GM23338 (cell line): ENCODE measurements at regions not wholly inside any gene's neighbourhood (a gene's known extent, or its start where the extent isn't known, plus 50 kb on each side); places are given as distances from the start of the nearest gene placed in this dataset.

Experiments used
- ATAC-seq: fragments of 200-7000 bp; cut with Tn5 transposase; 3 replicates; pipeline ENCODE4 v1.9.1; 2020
- DNase-seq: peaks from one replicate; pipeline ENCODE4 v3.0.0-alpha.2; 2015; ENCODE audit warnings: low spot score
- H2AFZ ChIP-seq: fragments of 200-600 bp; sonication (generic); 2 replicates; pipeline ENCODE4 v1.8.0; 2016; ENCODE audit warnings: antibody characterized with exemption, mild to moderate bottlenecking, moderate library complexity
- H3F3A ChIP-seq: fragments of 200-600 bp; sonication (generic); replicated peaks from 2 replicates; pipeline ENCODE4 v1.8.0; 2017; ENCODE audit warnings: antibody characterized with exemption, mixed run types, low read depth
- H3K27ac ChIP-seq: fragments of 200-600 bp; sonication (generic); 2 replicates; pipeline ENCODE4 v1.6.1; 2016; ENCODE audit warnings: low read depth
- H3K27me3 ChIP-seq: fragments of 200-600 bp; sonication (generic); 2 replicates; pipeline ENCODE4 v1.8.0; 2016; ENCODE audit warnings: mild to moderate bottlenecking, mixed run types, moderate library complexity; ENCODE audit not compliant: insufficient read depth
- H3K36me3 ChIP-seq: fragments of 200-600 bp; sonication (generic); 2 replicates; pipeline ENCODE4 v1.8.0; 2016; ENCODE audit warnings: mild to moderate bottlenecking; ENCODE audit not compliant: insufficient read depth
- H3K4me1 ChIP-seq: fragments of 200-600 bp; sonication (generic); 2 replicates; pipeline ENCODE4 v1.8.0; 2016; ENCODE audit warnings: mild to moderate bottlenecking, moderate library complexity; ENCODE audit not compliant: insufficient read depth
- H3K4me2 ChIP-seq: fragments of 200-600 bp; sonication (generic); 2 replicates; pipeline ENCODE4 v1.7.1; 2017; ENCODE audit warnings: mixed run types
- H3K4me3 ChIP-seq: fragments of 200-600 bp; sonication (generic); 2 replicates; pipeline ENCODE4 v1.6.1; 2016; ENCODE audit warnings: mixed run types
- H3K79me2 ChIP-seq: fragments of 200-600 bp; sonication (generic); replicated peaks from 2 replicates; pipeline ENCODE4 v1.8.0; 2017; ENCODE audit warnings: mild to moderate bottlenecking; ENCODE audit not compliant: insufficient read depth
- H3K9me2 ChIP-seq: fragments of 200-600 bp; sonication (generic); 2 replicates; pipeline ENCODE4 v1.8.0; 2017; ENCODE audit not compliant: insufficient read depth
- H4K20me1 ChIP-seq: fragments of 200-600 bp; sonication (generic); replicated peaks from 2 replicates; pipeline ENCODE4 v1.8.0; 2017; ENCODE audit warnings: mild to moderate bottlenecking; ENCODE audit not compliant: insufficient read depth
- H3K27ac Mint-ChIP-seq: 2 replicates; pipeline ENCODE4 v1.8.0; 2020; ENCODE audit warnings: inconsistent platforms, mild to moderate bottlenecking, moderate library complexity, mixed read lengths
- H3K27me3 Mint-ChIP-seq: 3 replicates; pipeline ENCODE4 v1.8.0; 2022; ENCODE audit warnings: low read depth, mild to moderate bottlenecking, moderate library complexity, mixed read lengths, inconsistent platforms; ENCODE audit not compliant: insufficient read depth, poor library complexity
- H3K36me3 Mint-ChIP-seq: 3 replicates; pipeline ENCODE4 v1.8.0; 2021; ENCODE audit warnings: low read depth, mild to moderate bottlenecking, inconsistent platforms, moderate library complexity, mixed read lengths
- H3K4me1 Mint-ChIP-seq: 3 replicates; pipeline ENCODE4 v1.8.0; 2020; ENCODE audit warnings: mild to moderate bottlenecking, inconsistent platforms, mixed read lengths
- H3K4me3 Mint-ChIP-seq: 3 replicates; pipeline ENCODE4 v1.8.0; 2021; ENCODE audit warnings: moderate library complexity, mild to moderate bottlenecking, inconsistent platforms, mixed read lengths
- H3K9me3 Mint-ChIP-seq: 3 replicates; pipeline ENCODE4 v1.8.0; 2020; ENCODE audit warnings: moderate library complexity, mild to moderate bottlenecking, inconsistent platforms, mixed read lengths
- EZH2 ChIP-seq: fragments of 200-600 bp; sonication (generic); IDR thresholded peaks from one replicate; pipeline ENCODE4 v1.8.0; 2017; ENCODE audit warnings: antibody characterized with exemption, mild to moderate bottlenecking, low read depth; ENCODE audit not compliant: unreplicated experiment
- NANOG ChIP-seq: IDR thresholded peaks from 2 replicates; pipeline ENCODE4 v1.6.1; 2016; ENCODE audit warnings: antibody characterized with exemption, borderline replicate concordance
- ZNF114 ChIP-seq: fragments of 250-450 bp; sonication (Bioruptor Pico); IDR thresholded peaks from 2 replicates; pipeline ENCODE4 v1.5.0; 2020; ENCODE audit warnings: mild to moderate bottlenecking, moderate library complexity
- ZNF331 ChIP-seq: fragments of 250-450 bp; sonication (Bioruptor Pico); IDR thresholded peaks from 2 replicates; pipeline ENCODE4 v1.5.0; 2020; ENCODE audit warnings: low read depth, mild to moderate bottlenecking, moderate library complexity
- TF ChIP-seq, protein P1 (sequence below): IDR thresholded peaks from 2 replicates; pipeline ENCODE4 v1.6.1; 2016; ENCODE audit warnings: antibody characterized with exemption
- TF ChIP-seq, protein P2 (sequence below): IDR thresholded peaks from one replicate; pipeline ENCODE4 v1.6.1; 2018; ENCODE audit warnings: antibody characterized with exemption; ENCODE audit not compliant: unreplicated experiment
- TF ChIP-seq, protein P3 (sequence below), 2 experiments: fragments of 200-600 bp in 1 of 2; sonication (generic) in 1 of 2; conservative IDR thresholded peaks; 2 replicates each; pipeline versions ENCODE4 v1.5.1 to v1.6.1; 2016 to 2017; ENCODE audit warnings: antibody characterized with exemption in 2 of 2, low read depth in 2 of 2, mild to moderate bottlenecking in 2 of 2, moderate library complexity in 1 of 2
- TF ChIP-seq, protein P4 (sequence below): fragments of 250-450 bp; sonication (Bioruptor Pico); IDR thresholded peaks from 2 replicates; pipeline ENCODE4 v1.5.0; 2020; ENCODE audit warnings: mild to moderate bottlenecking, moderate library complexity

DNA sequence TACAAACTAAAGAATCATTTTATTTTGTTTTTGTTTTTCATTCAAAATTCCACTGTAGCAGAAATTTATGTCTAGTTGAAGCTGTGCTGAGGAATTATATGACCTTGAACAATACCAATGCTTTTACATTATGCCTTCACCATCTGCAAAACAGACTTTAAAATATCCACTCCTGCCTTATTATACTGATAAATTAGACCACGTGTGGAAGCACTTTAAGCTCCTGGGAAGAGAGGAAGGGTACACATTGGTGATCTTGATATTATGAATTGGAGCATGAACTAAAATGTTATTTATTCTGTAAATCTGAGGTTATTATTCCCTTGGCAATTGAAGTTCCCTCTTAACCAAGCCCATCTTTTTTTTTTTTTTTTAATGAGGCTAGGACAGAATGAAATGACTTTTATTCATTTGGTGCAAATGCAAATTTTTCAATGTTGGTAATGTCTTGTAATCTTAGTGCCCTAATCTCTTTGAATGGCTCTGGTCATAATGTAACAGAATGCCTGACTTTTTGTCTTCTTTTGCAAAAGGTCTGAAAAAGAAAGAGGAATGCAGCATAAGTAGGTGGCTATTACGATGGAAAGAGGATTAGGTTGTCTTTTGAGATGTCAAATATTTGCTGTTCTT, 139.9 kb upstream of the COBL start:
- no peak overlapping the region for H3K4me3 ChIP-seq
- H3K4me1 Mint-ChIP-seq, result peaks cover 34% of the 10 kb centered on the region
- no peak overlapping the region for H3K27ac ChIP-seq
- no peaks in the 10 kb centered on the region for H3K9me3 Mint-ChIP-seq
- peaks cover 17% of the 10 kb centered on the region for H3K4me1 ChIP-seq
- H2AFZ ChIP-seq, result no peak overlapping the region
- peaks cover 9% of the 10 kb centered on the region for H3K27me3 Mint-ChIP-seq
- H3K27ac Mint-ChIP-seq, result no peak overlapping the region
- H3K27me3 ChIP-seq, result no peaks in the 10 kb centered on the region
- DNase-seq (no peak), ATAC-seq (no peak)
- TF ChIP-seq, protein P1, sequence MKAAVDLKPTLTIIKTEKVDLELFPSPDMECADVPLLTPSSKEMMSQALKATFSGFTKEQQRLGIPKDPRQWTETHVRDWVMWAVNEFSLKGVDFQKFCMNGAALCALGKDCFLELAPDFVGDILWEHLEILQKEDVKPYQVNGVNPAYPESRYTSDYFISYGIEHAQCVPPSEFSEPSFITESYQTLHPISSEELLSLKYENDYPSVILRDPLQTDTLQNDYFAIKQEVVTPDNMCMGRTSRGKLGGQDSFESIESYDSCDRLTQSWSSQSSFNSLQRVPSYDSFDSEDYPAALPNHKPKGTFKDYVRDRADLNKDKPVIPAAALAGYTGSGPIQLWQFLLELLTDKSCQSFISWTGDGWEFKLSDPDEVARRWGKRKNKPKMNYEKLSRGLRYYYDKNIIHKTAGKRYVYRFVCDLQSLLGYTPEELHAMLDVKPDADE, result no peak
- TF ChIP-seq ZNF331 (CRISPR knock-in tag) (no peak), ZNF114 (CRISPR knock-in tag) (no peak), EZH2 (no peak), NANOG (no peak)
- TF ChIP-seq, protein P2, sequence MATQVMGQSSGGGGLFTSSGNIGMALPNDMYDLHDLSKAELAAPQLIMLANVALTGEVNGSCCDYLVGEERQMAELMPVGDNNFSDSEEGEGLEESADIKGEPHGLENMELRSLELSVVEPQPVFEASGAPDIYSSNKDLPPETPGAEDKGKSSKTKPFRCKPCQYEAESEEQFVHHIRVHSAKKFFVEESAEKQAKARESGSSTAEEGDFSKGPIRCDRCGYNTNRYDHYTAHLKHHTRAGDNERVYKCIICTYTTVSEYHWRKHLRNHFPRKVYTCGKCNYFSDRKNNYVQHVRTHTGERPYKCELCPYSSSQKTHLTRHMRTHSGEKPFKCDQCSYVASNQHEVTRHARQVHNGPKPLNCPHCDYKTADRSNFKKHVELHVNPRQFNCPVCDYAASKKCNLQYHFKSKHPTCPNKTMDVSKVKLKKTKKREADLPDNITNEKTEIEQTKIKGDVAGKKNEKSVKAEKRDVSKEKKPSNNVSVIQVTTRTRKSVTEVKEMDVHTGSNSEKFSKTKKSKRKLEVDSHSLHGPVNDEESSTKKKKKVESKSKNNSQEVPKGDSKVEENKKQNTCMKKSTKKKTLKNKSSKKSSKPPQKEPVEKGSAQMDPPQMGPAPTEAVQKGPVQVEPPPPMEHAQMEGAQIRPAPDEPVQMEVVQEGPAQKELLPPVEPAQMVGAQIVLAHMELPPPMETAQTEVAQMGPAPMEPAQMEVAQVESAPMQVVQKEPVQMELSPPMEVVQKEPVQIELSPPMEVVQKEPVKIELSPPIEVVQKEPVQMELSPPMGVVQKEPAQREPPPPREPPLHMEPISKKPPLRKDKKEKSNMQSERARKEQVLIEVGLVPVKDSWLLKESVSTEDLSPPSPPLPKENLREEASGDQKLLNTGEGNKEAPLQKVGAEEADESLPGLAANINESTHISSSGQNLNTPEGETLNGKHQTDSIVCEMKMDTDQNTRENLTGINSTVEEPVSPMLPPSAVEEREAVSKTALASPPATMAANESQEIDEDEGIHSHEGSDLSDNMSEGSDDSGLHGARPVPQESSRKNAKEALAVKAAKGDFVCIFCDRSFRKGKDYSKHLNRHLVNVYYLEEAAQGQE, result no peak
- TF ChIP-seq, protein P3, sequence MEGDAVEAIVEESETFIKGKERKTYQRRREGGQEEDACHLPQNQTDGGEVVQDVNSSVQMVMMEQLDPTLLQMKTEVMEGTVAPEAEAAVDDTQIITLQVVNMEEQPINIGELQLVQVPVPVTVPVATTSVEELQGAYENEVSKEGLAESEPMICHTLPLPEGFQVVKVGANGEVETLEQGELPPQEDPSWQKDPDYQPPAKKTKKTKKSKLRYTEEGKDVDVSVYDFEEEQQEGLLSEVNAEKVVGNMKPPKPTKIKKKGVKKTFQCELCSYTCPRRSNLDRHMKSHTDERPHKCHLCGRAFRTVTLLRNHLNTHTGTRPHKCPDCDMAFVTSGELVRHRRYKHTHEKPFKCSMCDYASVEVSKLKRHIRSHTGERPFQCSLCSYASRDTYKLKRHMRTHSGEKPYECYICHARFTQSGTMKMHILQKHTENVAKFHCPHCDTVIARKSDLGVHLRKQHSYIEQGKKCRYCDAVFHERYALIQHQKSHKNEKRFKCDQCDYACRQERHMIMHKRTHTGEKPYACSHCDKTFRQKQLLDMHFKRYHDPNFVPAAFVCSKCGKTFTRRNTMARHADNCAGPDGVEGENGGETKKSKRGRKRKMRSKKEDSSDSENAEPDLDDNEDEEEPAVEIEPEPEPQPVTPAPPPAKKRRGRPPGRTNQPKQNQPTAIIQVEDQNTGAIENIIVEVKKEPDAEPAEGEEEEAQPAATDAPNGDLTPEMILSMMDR (conservative IDR thresholded peaks at IDR 0.05; ENCODE audit: low read depth in 2 of 2), result no peak
- TF ChIP-seq, protein P4, sequence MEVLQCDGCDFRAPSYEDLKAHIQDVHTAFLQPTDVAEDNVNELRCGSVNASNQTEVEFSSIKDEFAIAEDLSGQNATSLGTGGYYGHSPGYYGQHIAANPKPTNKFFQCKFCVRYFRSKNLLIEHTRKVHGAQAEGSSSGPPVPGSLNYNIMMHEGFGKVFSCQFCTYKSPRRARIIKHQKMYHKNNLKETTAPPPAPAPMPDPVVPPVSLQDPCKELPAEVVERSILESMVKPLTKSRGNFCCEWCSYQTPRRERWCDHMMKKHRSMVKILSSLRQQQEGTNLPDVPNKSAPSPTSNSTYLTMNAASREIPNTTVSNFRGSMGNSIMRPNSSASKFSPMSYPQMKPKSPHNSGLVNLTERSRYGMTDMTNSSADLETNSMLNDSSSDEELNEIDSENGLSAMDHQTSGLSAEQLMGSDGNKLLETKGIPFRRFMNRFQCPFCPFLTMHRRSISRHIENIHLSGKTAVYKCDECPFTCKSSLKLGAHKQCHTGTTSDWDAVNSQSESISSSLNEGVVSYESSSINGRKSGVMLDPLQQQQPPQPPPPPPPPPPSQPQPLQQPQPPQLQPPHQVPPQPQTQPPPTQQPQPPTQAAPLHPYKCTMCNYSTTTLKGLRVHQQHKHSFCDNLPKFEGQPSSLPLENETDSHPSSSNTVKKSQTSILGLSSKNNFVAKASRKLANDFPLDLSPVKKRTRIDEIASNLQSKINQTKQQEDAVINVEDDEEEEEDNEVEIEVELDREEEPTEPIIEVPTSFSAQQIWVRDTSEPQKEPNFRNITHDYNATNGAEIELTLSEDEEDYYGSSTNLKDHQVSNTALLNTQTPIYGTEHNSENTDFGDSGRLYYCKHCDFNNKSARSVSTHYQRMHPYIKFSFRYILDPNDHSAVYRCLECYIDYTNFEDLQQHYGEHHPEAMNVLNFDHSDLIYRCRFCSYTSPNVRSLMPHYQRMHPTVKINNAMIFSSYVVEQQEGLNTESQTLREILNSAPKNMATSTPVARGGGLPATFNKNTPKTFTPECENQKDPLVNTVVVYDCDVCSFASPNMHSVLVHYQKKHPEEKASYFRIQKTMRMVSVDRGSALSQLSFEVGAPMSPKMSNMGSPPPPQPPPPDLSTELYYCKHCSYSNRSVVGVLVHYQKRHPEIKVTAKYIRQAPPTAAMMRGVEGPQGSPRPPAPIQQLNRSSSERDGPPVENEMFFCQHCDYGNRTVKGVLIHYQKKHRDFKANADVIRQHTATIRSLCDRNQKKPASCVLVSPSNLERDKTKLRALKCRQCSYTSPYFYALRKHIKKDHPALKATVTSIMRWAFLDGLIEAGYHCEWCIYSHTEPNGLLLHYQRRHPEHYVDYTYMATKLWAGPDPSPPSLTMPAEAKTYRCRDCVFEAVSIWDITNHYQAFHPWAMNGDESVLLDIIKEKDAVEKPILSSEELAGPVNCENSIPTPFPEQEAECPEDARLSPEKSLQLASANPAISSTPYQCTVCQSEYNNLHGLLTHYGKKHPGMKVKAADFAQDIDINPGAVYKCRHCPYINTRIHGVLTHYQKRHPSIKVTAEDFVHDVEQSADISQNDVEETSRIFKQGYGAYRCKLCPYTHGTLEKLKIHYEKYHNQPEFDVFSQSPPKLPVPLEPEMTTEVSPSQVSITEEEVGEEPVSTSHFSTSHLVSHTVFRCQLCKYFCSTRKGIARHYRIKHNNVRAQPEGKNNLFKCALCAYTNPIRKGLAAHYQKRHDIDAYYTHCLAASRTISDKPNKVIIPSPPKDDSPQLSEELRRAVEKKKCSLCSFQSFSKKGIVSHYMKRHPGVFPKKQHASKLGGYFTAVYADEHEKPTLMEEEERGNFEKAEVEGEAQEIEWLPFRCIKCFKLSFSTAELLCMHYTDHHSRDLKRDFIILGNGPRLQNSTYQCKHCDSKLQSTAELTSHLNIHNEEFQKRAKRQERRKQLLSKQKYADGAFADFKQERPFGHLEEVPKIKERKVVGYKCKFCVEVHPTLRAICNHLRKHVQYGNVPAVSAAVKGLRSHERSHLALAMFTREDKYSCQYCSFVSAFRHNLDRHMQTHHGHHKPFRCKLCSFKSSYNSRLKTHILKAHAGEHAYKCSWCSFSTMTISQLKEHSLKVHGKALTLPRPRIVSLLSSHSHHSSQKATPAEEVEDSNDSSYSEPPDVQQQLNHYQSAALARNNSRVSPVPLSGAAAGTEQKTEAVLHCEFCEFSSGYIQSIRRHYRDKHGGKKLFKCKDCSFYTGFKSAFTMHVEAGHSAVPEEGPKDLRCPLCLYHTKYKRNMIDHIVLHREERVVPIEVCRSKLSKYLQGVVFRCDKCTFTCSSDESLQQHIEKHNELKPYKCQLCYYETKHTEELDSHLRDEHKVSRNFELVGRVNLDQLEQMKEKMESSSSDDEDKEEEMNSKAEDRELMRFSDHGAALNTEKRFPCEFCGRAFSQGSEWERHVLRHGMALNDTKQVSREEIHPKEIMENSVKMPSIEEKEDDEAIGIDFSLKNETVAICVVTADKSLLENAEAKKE (CRISPR knock-in tag), result no peak
- no peak overlapping the region for H3K4me2 ChIP-seq
- H3K4me3 Mint-ChIP-seq, result no peak overlapping the region
- H3F3A ChIP-seq, result no peaks in the 10 kb centered on the region
- no peaks in the 10 kb centered on the region for H4K20me1 ChIP-seq
- H3K36me3 Mint-ChIP-seq, result no peaks in the 10 kb centered on the region
- peaks cover 17% of the 10 kb centered on the region for H3K9me2 ChIP-seq
- no peaks in the 10 kb centered on the region for H3K79me2 ChIP-seq
- no peaks in the 10 kb centered on the region for H3K36me3 ChIP-seq
